Lung (tissue), 11 donors: ENCODE measurements at regions not wholly inside any gene's neighbourhood (a gene's known extent, or its start where the extent isn't known, plus 50 kb on each side); places are given as distances from the start of the nearest gene placed in this dataset.

Experiments
- ATAC-seq: fragments of 200-7000 bp; cut with Tn5 transposase; one replicate; pipeline ENCODE4 v1.9.1; 2020; ENCODE audit warnings: moderate number of reproducible peaks; ENCODE audit not compliant: insufficient read depth, low FRiP score
- DNase-seq, 3 donors: peaks; one replicate each; pipeline ENCODE4 v3.0.0-alpha.2; 2013 to 2017
- H3K27ac ChIP-seq, 2 donors: one replicate each; pipeline ENCODE4 v1.5.1; 2013; ENCODE audit warnings: mild to moderate bottlenecking in 2 of 2, moderate library complexity in 2 of 2, control low read depth in 1 of 2, inconsistent platforms in 1 of 2, low read depth in 1 of 2, low read length in 1 of 2
- H3K27me3 ChIP-seq, 3 donors: one replicate each; pipeline ENCODE4 v1.5.1; 2013; ENCODE audit warnings: low read length in 2 of 3; ENCODE audit not compliant: control insufficient read depth in 3 of 3, insufficient read depth in 3 of 3
- H3K36me3 ChIP-seq, 4 donors: one replicate each; pipeline ENCODE4 v1.5.1; 2013; ENCODE audit warnings: low read length in 4 of 4, mild to moderate bottlenecking in 1 of 4, moderate library complexity in 1 of 4; ENCODE audit not compliant: control insufficient read depth in 4 of 4, insufficient read depth in 4 of 4
- H3K4me1 ChIP-seq, 5 donors: one replicate each; pipeline ENCODE4 v1.5.1; 2013; ENCODE audit warnings: low read length in 5 of 5, mild to moderate bottlenecking in 2 of 5, moderate library complexity in 1 of 5; ENCODE audit not compliant: control insufficient read depth in 5 of 5, insufficient read depth in 5 of 5
- H3K4me3 ChIP-seq: one replicate; pipeline ENCODE4 v1.5.1; 2013; ENCODE audit warnings: mild to moderate bottlenecking, control low read depth, moderate library complexity
- H3K9ac ChIP-seq, 2 donors: one replicate each; pipeline ENCODE4 v1.5.1; 2013; ENCODE audit warnings: low read length in 2 of 2, control low read depth in 1 of 2; ENCODE audit not compliant: insufficient read depth in 1 of 2
- H3K9me3 ChIP-seq, 4 donors: one replicate each; pipeline ENCODE4 v1.5.1; 2013; ENCODE audit warnings: low read length in 3 of 4, mild to moderate bottlenecking in 1 of 4, moderate library complexity in 1 of 4; ENCODE audit not compliant: control insufficient read depth in 4 of 4, insufficient read depth in 3 of 4
- WGBS, 2 donors: extraction: QIAGEN DNeasy Blood & Tissue Kit; methylation state at CpG; one replicate each; pipeline ENCODE4 v1.1.7; 2013; 5-methylcytosine and 5-hydroxymethylcytosine counted together
- TF ChIP-seq, protein P1 (sequence below): IDR thresholded peaks from 2 replicates; pipeline ENCODE4 v1.5.1; 2012; ENCODE audit warnings: mild to moderate bottlenecking; ENCODE audit errors: control extremely low read depth, extremely low read depth
- donor health status: control.
- donor health status: control.
- donor health status: Bipolar disorder and iron deficiency.
- donor health status: healthy.
- donor health status: DM: yes; HTN: yes; CAD: no.

DNA sequence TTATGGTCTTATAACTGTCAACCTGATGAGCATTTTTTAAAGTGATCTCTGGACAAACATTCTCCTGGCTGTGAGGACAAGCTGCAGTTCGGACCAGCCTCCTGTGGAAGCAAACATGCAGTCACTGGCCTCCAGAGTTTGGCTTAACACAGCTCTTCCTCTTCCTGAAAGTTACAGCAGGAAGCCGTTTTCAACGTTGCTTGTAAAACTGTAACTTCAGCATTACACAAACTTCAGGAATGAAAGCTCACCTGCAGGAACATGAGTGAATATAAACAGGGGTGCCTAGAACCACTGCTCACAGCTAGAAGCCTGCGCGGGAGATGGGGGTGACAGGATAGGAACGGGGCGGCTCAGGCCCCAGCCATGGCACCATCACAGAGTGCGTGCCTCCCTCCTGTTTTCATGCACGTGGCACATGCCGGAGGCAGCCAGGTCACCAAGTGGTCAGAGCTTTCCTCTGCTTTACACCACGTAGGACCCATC is 292.9 kb upstream of the PITRM1 start:
- no peaks in the 10 kb centered on the region for H3K27me3 ChIP-seq
- 52 to 53% methylated on average over 11 of the region's 11 CpGs for WGBS, 2 donors
- peak in 2 of 3 donors; percentile 54 to 63 for DNase-seq
- H3K4me3 ChIP-seq = no peak overlapping the region
- peak overlapping the region; percentile 59 to 90 for H3K27ac ChIP-seq
- no peak overlapping the region for H3K9ac ChIP-seq
- no peak for ATAC-seq
- H3K9me3 ChIP-seq = no peaks in the 10 kb centered on the region
- no peaks in the 10 kb centered on the region for H3K36me3 ChIP-seq
- peaks cover 5 to 24% (median 11%) of the 10 kb centered on the region in 5 donors for H3K4me1 ChIP-seq
- TF ChIP-seq, protein P1, sequence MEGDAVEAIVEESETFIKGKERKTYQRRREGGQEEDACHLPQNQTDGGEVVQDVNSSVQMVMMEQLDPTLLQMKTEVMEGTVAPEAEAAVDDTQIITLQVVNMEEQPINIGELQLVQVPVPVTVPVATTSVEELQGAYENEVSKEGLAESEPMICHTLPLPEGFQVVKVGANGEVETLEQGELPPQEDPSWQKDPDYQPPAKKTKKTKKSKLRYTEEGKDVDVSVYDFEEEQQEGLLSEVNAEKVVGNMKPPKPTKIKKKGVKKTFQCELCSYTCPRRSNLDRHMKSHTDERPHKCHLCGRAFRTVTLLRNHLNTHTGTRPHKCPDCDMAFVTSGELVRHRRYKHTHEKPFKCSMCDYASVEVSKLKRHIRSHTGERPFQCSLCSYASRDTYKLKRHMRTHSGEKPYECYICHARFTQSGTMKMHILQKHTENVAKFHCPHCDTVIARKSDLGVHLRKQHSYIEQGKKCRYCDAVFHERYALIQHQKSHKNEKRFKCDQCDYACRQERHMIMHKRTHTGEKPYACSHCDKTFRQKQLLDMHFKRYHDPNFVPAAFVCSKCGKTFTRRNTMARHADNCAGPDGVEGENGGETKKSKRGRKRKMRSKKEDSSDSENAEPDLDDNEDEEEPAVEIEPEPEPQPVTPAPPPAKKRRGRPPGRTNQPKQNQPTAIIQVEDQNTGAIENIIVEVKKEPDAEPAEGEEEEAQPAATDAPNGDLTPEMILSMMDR = no peak

DNA sequence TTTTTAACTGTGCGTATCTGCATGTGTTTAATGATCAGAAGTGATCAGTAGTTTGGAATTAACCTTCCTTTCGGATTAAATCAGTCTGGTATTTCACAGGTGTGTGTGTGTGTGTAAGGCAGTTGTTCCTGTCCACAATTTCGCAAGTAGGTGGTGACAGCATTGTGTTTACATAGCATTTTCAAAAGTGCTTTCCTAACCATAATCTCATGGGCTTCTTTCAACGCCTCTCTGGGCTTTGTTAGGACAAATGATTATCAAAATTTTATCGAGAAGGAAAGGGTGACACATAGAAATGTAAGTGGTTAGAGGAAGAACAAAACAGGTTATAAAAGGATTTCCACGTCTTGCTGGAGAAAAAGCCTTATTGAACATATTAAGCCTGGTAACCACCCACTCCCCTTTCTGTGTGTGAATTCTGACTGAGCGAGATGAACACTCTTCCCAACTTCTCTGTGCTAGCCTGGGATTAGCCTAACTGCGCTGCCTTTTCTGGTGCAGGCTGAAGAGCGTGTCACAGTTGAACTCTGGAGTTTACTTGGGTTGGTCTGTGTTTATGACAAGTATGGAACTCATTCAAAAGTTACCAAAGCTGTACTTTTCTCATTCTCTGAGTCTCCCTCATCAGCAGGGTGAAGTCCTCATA is 292.3 kb upstream of the PITRM1 start:
- WGBS, 2 donors = 60% methylated on average over 9 of the region's 9 CpGs
- Histone ChIP-seq H3K27me3 (no peaks in the 10 kb centered on the region), H3K27ac (peak overlapping the region in 1 of 2 donors; percentile 90), H3K4me3 (no peak overlapping the region), H3K36me3 (no peaks in the 10 kb centered on the region), H3K4me1 (peaks cover 5 to 24% (median 11%) of the 10 kb centered on the region in 5 donors), H3K9ac (peak overlapping the region in 1 of 2 donors; percentile 17), H3K9me3 (no peaks in the 10 kb centered on the region)
- ATAC-seq (no peak), DNase-seq (peak in 2 of 3 donors; percentile 42 to 49)
- TF ChIP-seq, protein P1 = no peak

DNA sequence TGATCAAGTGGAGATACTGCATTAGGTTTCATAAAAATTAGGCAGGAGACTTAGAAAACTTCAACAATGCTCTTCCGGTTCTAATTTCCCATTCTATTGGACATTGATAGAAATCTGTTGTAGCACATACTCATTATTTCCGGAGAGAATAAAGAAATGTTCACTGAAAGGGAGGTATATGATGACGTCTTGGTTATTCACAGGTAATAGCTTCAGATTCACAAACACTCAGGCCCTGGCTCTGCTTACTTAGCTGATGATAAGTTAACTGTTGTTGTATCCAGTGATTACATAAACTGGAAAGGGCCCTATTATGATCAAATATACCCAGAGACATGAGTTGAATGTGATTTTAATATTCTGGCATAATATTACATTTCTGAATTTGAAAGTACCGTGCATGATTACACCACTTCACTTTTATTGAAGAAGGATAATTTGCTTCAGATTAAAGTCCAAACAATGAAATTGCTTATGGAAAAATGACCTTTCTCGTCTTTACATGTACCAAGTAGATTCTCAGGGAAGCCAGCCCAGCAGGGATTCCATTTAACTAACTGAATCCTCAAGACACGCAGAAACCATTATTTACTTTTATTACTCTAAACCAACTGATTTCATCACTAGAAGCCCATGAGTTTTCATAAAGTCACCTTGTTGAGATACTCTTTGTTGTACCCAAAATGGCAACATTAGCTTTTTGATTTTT is 288.0 kb upstream of the PITRM1 start:
- peaks cover 2 to 12% (median 6%) of the 10 kb centered on the region in 5 donors for H3K4me1 ChIP-seq
- no peak overlapping the region for H3K4me3 ChIP-seq
- H3K9ac ChIP-seq = no peak overlapping the region
- ATAC-seq = no peak
- H3K27me3 ChIP-seq = no peaks in the 10 kb centered on the region
- WGBS, 2 donors = 73 to 81% methylated on average over 6 of the region's 6 CpGs
- no peaks in the 10 kb centered on the region for H3K36me3 ChIP-seq
- H3K9me3 ChIP-seq = no peaks in the 10 kb centered on the region
- TF ChIP-seq, protein P1 = no peak
- no peak overlapping the region for H3K27ac ChIP-seq
- no peak for DNase-seq
